ENCODE measurements at regions not wholly inside any gene's neighbourhood (a gene's known extent, or its start where the extent isn't known, plus 50 kb on each side); places are given as distances from the start of the nearest gene placed in this dataset.

GRCh38 chr12:67504026-67504425 is 144.5 kb upstream of the DYRK2 start:
- no peak for DNase-seq

- DNase-seq, result no peak
These were observed 141.8 kb upstream of the DYRK2 start for GRCh38 chr12:67506739-67507138.

GRCh38 chr12:67508830-67509229 is 139.7 kb upstream of the DYRK2 start:
- DNase-seq, result no peak

- DNase-seq, result no peak
These were observed 138.7 kb upstream of the DYRK2 start for GRCh38 chr12:67509666-67510386.

- DNase-seq, result no peak
These were observed 136.5 kb upstream of the DYRK2 start for GRCh38 chr12:67512061-67512460.

GRCh38 chr12:67514502-67514901 is 134.0 kb upstream of the DYRK2 start:
- no peak for DNase-seq

- no peak for DNase-seq
These were observed 132.7 kb upstream of the DYRK2 start for GRCh38 chr12:67515679-67516340.

GRCh38 chr12:67517181-67517887 is 131.2 kb upstream of the DYRK2 start:
- DNase-seq, result no peak

GRCh38 chr12:67519484-67520433 is 128.8 kb upstream of the DYRK2 start:
- DNase-seq, result peak; percentile 84

- no peak for DNase-seq
These were observed 127.9 kb upstream of the DYRK2 start for GRCh38 chr12:67520606-67521005.

- DNase-seq, result peak; percentile 71
These were observed 126.3 kb upstream of the DYRK2 start for GRCh38 chr12:67522222-67522621.

GRCh38 chr12:67523538-67523937 is 125.0 kb upstream of the DYRK2 start:
- DNase-seq, result no peak

- peak; percentile 71 for DNase-seq
These were observed 123.5 kb upstream of the DYRK2 start for GRCh38 chr12:67524861-67525616.

GRCh38 chr12:67525617-67525884 is 123.0 kb upstream of the DYRK2 start:
- DNase-seq, result no peak

- DNase-seq, result no peak
These were observed 122.4 kb upstream of the DYRK2 start for GRCh38 chr12:67526129-67526528.

GRCh38 chr12:67531051-67531450 is 117.5 kb upstream of the DYRK2 start:
- no peak for DNase-seq

- DNase-seq, result no peak
These were observed 117.0 kb upstream of the DYRK2 start for GRCh38 chr12:67531501-67531900.

GRCh38 chr12:67533159-67533558 is 115.4 kb upstream of the DYRK2 start:
- no peak for DNase-seq

- DNase-seq, result no peak
These were observed 114.5 kb upstream of the DYRK2 start for GRCh38 chr12:67534046-67534445.

- DNase-seq, result no peak
These were observed 113.9 kb upstream of the DYRK2 start for GRCh38 chr12:67534681-67535080.

GRCh38 chr12:67535176-67535575 is 113.4 kb upstream of the DYRK2 start:
- DNase-seq, result no peak

- DNase-seq, result no peak
These were observed 112.6 kb upstream of the DYRK2 start for GRCh38 chr12:67535971-67536370.

Measured in islet precursor cell (in vitro differentiated cells).